SK-N-MC (cell line): ENCODE measurements at regions not wholly inside any gene's neighbourhood (a gene's known extent, or its start where the extent isn't known, plus 50 kb on each side); places are given as distances from the start of the nearest gene placed in this dataset.

Experiments
- EZH2 ChIP-seq: fragments of 200-600 bp; sonication (generic); IDR thresholded peaks from one replicate; pipeline ENCODE4 v1.6.1; 2017; ENCODE audit warnings: antibody characterized with exemption
- FOXP2 ChIP-seq: optimal IDR thresholded peaks from 2 replicates; pipeline ENCODE3; 2011; ENCODE audit warnings: mild to moderate bottlenecking, moderate library complexity; ENCODE audit not compliant: insufficient read depth; ENCODE audit errors: extremely low read length, control extremely low read depth
- POLR2AphosphoS5 ChIP-seq: IDR thresholded peaks from 2 replicates; pipeline ENCODE4 v1.6.1; 2012; ENCODE audit warnings: mild to moderate bottlenecking, low read depth, low read length, borderline replicate concordance

GRCh38 chr14:43019826-43020225, 1413.2 kb downstream of the LRFN5 start:
- TF ChIP-seq EZH2 (no peak), POLR2AphosphoS5 (no peak), FOXP2 (no peak)
